HG02588 (cell line): ENCODE measurements at regions not wholly inside any gene's neighbourhood (a gene's known extent, or its start where the extent isn't known, plus 50 kb on each side); places are given as distances from the start of the nearest gene placed in this dataset.

Experiments
- ATAC-seq: cut with Tn5 transposase; IDR thresholded peaks from one replicate; pipeline ENCODE4 v1.9.1; 2021; ENCODE audit warnings: mild to moderate bottlenecking, moderate library complexity; ENCODE audit not compliant: unreplicated experiment

- no peak for ATAC-seq
Measured at GRCh38 chr2:105596411-105596921, 148.2 kb upstream of the NCK2 start.

GRCh38 chr2:105595536-105595935 lies 149.2 kb upstream of the NCK2 start:
- no peak for ATAC-seq

GRCh38 chr2:105593221-105593967 lies 151.3 kb upstream of the NCK2 start:
- no peak for ATAC-seq

GRCh38 chr2:105592288-105592687 lies 152.4 kb upstream of the NCK2 start:
- ATAC-seq, result no peak

GRCh38 chr2:105590780-105591660 lies 153.7 kb upstream of the NCK2 start:
- ATAC-seq, result no peak

GRCh38 chr2:105588581-105588980 lies 156.1 kb upstream of the NCK2 start:
- ATAC-seq, result no peak

GRCh38 chr2:105587637-105588036 lies 157.1 kb upstream of the NCK2 start:
- ATAC-seq, result no peak

GRCh38 chr2:105584435-105585010 lies 160.2 kb upstream of the NCK2 start:
- no peak for ATAC-seq

- ATAC-seq, result no peak
Measured at GRCh38 chr2:105582952-105583660, 161.6 kb upstream of the NCK2 start.

- ATAC-seq, result no peak
Measured at GRCh38 chr2:105581555-105581944, 163.2 kb upstream of the NCK2 start.

- no peak for ATAC-seq
Measured at GRCh38 chr2:105580870-105581554, 163.7 kb upstream of the NCK2 start.

GRCh38 chr2:105580216-105580615 lies 164.5 kb upstream of the NCK2 start:
- no peak for ATAC-seq

GRCh38 chr2:105578166-105578565 lies 166.5 kb upstream of the NCK2 start:
- no peak for ATAC-seq

GRCh38 chr2:105577762-105578161 lies 166.9 kb upstream of the NCK2 start:
- no peak for ATAC-seq

GRCh38 chr2:105576440-105577241 lies 168.1 kb upstream of the NCK2 start:
- ATAC-seq, result no peak

GRCh38 chr2:105576050-105576439 lies 168.7 kb upstream of the NCK2 start:
- ATAC-seq, result no peak

GRCh38 chr2:105575499-105576025 lies 169.2 kb upstream of the NCK2 start:
- ATAC-seq, result no peak

GRCh38 chr2:105574796-105575344 lies 169.8 kb upstream of the NCK2 start:
- ATAC-seq, result no peak
